ENCODE measurements at regions not wholly inside any gene's neighbourhood (a gene's known extent, or its start where the extent isn't known, plus 50 kb on each side); places are given as distances from the start of the nearest gene placed in this dataset.
"Not testable (repeated sequence)": the region's sequence is repeated elsewhere in the genome, so short reads cannot be mapped to it uniquely, and the experiment has no call there.

DNA sequence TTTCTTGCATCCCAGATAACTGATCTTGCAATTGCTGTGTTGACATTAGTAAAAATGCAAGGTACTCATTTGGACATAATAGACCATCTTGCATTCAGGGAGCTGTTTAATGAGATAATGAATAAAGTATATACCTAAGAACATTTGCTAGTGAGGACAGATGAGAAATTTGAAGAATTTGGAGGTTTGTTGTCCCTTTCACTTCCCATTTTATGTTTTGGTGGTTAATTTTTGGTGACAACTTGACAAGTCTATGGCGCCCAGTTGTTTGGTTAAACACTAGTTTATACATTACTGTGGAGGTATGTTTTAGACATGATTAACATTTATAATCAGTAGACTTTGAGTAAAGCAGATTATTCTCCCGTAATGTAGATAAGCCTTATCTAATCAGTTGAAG lies 300.2 kb upstream of the SYNCRIP start:
- no peak for DNase-seq

- no peak for DNase-seq
Observed at GRCh38 chr6:85936916-85937315, 294.2 kb upstream of the SYNCRIP start.

DNA sequence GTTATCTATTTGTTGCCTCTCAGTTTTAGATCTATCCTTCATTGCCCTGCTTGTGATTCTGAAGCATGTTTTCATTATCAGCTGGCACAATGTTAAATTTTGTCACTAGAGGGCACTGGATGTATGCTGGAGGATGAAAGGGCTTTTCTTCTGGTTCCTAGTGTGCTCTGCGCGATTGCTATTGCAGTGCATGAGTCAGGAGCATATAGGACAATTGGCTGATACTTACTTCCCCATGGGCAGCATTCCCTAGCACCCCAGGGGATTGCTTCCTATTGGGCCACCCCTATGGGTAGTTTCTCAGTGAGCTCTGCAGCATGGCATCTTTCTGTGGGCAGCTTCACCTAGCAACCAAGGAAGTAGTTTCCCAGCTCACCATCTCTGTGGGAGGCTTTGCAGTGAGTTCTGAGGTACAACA lies 280.3 kb upstream of the SYNCRIP start:
- DNase-seq = peak in 1 of 2 experiments; percentile 18

GRCh38 chr6:85920782-85921181 lies 278.1 kb upstream of the SYNCRIP start:
- DNase-seq = no peak

GRCh38 chr6:85917522-85917921 lies 274.8 kb upstream of the SYNCRIP start:
- DNase-seq = no peak

GRCh38 chr6:85913001-85913400 lies 270.3 kb upstream of the SYNCRIP start:
- DNase-seq = no peak

DNA sequence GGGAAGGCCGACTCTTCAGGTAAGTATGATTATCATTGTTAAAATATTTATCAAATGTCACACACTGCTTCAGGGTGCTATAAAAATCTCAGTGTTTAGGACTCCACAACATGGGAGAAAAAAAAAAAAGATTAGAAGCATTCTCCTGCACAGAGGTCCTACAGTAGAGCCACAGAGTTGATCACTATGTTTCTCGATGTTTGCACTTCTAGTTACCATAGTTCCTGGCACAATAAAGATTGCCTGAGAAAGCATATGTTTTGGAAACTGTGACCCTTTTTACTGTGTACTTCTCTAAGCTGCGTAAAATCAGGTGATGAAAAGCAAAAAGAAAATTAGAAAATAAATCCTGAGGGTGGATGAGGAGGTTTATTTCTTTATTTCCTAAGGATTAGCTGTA lies 269.9 kb upstream of the SYNCRIP start:
- no peak for DNase-seq

DNA sequence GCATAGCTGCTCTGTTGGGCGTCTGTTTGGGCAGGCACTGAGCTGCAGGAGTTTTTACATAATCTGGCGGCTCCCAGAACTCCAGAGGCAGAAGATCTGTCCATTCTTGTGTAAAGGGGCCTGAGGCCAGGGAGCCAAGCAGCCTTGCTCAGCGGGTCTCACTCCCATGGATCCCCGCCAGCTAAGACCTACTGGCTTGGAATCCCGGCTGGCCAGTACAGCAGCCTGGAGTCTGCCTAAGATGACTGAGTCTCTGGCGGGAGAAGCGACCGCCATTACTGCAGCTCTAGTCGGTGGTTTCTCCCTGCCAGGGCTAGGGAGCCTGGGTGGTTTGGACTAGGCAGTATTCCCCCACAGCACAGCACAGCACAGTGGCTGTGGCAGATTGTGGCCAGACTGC lies 268.4 kb upstream of the SYNCRIP start:
- no peak for DNase-seq

- DNase-seq = not testable (repeated sequence)
Observed at GRCh38 chr6:85908120-85908519, 265.4 kb upstream of the SYNCRIP start.

- no peak for DNase-seq
Observed at GRCh38 chr6:85892346-85892745, 249.7 kb upstream of the SYNCRIP start.

- no peak for DNase-seq
Observed at GRCh38 chr6:85887461-85887860, 244.8 kb upstream of the SYNCRIP start.

- DNase-seq = no peak
Observed at GRCh38 chr6:85868685-85869084, 226.0 kb upstream of the SYNCRIP start.

GRCh38 chr6:85867595-85867994 lies 224.9 kb upstream of the SYNCRIP start:
- DNase-seq = no peak

DNA sequence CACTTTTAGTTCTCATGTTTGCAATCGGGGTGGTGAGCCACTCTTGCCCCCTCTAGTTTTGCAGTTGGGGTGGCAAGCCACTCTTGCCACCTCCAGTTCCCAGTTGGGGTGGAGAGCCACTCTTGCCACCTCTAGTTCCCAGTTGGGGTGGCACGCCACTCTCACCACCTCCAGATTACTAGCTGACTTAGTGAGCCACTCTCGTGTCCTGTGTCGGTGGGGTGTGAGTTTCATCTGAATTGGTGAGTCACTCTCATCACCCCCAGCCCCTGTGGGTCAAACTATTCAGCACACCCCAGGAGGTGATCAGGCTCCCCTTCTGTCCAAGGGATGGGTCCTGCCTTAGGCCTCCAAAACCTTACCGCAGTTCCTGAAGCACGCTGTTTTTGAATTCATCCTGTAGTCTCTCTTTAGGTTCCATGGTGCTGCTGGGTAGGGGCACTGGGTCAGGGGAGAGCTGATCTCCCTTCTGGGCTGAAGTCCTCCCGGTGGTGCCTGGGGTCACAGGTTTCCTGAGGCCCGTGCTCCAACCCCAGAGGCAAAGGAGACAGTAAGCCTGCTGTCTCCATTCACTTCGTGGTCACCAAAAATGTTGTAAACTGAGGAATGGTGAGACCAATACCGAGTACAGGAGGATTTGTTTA lies 224.2 kb upstream of the SYNCRIP start:
- no peak for DNase-seq

DNA sequence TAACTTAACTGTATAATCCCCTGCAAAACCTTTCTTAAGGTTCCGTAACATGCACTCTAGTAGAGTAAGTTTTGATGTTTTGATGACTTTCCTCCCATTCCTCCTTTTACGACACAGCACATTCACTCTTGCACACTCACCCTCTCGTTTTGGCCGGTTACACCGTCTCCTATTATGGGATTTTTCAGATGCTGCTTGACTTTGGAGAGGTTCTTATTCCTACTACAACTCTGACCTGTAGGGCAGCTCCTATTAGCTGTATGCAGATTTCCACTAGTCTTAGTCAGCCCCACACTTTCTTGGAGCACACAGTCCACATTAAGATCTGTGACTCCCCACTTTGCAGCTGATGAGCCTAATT lies 223.7 kb upstream of the SYNCRIP start:
- no peak for DNase-seq

- no peak for DNase-seq
Observed at GRCh38 chr6:85865420-85866369, 223.0 kb upstream of the SYNCRIP start.

DNA sequence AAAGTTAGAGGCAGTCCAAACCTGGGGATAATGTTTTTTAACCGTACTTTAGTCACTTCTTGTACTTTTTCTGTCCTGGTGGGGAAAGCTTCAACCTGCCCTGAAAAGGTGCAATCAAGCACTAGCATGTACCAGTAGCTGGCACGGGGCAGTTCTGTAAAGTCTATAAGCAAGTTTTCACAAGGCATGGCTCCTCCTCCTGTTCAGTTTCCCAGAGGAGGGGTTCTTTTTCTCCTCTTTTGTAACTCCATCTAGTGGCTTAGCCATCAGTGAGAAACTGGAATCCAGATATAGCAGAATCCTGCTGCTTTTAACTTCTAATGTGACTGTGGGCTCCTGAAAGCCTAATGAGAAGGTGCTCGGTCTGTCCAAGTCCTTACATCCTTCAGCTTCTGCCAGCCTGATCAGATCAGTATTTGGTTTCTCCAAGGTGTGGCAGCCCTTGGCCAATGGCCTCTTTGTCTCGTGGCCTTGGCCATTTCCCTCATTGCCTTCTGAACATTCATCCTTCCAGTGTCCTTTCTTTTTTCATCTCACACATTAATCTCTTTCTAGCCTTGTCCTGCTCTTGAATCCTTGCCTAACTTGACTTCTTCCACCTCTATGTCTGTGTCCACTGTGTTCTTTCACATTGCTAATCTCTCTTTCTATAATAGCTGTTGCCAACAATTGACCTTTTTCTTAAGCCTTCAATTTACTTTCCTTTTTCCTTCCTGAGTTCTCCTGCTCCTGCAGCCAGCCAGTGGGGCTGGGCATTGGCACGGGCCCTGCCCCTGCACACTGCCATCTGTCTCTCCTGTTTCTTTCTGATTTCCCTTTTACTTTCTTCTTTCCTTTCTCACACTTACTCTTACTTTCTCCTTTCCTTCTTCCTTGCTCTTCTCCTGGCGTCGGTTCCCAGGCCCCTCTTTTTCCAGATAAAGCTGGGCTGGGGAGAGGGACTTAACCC lies 222.0 kb upstream of the SYNCRIP start:
- DNase-seq = no peak

DNA sequence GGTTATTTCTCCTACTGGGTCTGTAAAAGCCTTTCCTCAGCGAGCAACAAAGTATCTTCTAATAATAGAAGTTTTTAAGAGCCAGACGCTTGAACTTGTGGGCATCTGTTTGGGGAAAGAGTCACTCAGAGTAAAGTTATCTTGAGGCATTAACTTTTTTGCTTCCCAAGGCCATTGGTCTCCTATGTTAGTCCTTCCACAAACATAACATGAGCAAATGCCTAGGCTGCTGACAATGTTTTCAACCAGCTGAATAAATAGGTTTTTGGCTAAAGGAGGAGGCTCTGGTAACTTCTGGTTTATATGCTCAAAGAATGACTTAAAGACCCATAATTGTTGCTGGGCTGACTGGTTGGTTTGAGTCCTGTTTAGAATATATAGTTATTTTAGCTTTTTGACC lies 213.5 kb upstream of the SYNCRIP start:
- DNase-seq = no peak

GRCh38 chr6:85838351-85839119 lies 195.8 kb upstream of the SYNCRIP start:
- not testable (repeated sequence) for DNase-seq

DNA sequence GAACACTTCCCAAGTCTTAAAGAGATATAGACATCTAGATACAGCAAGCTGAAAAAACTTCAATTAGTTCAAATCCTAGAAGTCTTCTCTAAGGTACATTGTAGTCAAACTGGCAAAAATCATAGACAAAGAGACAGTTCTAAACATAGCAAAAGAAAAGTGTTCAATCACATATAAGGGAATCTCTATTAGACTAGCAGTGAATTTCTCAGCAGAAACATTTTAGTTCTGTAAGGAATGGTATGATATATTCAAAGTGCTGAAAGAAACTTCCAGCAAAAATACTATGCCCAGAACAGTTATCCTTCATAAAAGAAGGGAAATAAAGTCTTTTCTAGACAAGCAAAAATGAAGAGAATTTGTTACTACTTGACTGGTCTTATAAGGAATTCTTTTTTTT lies 186.3 kb upstream of the SYNCRIP start:
- DNase-seq = no peak

- no peak for DNase-seq
Observed at GRCh38 chr6:85826997-85827396, 184.3 kb upstream of the SYNCRIP start.

- DNase-seq = no peak
Observed at GRCh38 chr6:85824329-85824728, 181.6 kb upstream of the SYNCRIP start.
